Adrenal gland (tissue), 5 donors: ENCODE measurements at regions not wholly inside any gene's neighbourhood (a gene's known extent, or its start where the extent isn't known, plus 50 kb on each side); places are given as distances from the start of the nearest gene placed in this dataset.
"Not testable (repeated sequence)": the region's sequence is repeated elsewhere in the genome, so short reads cannot be mapped to it uniquely, and the experiment has no call there.

ENCODE experiments used
- POLR2A ChIP-seq, 2 donors: fragments of 450-650 bp; IDR thresholded peaks; one replicate each; pipeline ENCODE4 v1.6.1; 2017; ENCODE audit warnings: antibody characterized with exemption in 2 of 2, mild to moderate bottlenecking in 2 of 2, moderate library complexity in 1 of 2
- TF ChIP-seq, protein P1 (sequence below), 6 experiments: fragments of 450-650 bp in 4 of 6; fragments of 200-600 bp in 2 of 6; sonication (generic) in 1 of 6; IDR thresholded peaks; 1 replicate in 5 of 6; 2 replicates in 1 of 6; pipeline versions ENCODE4 v1.5.1 to v1.8.0; 2016 to 2021; ENCODE audit warnings: antibody characterized with exemption in 6 of 6, mild to moderate bottlenecking in 2 of 6, moderate library complexity in 1 of 6
- donor health status: DM: no; HTN: no; CAD: no.

DNA sequence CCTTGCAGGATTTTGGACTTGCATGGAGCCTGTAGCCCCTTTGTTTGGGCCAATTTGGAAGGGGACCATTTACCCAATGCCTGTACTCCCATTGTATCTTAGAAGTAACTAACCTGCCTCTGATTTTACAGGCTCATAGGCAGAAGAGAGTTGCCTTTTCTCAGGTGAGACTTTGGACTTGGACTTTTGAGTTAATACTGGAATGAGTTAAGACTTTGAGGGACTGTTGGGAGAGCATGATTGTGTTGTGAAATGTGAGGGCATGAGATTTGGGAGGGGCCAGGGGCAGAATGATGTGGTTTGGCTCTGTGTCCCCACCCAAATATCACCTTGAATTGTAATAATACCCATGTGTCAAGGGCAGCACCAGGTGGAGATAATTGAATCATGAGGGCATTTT lies 60.1 kb upstream of the ENPP6 start:
- TF ChIP-seq, protein P1, sequence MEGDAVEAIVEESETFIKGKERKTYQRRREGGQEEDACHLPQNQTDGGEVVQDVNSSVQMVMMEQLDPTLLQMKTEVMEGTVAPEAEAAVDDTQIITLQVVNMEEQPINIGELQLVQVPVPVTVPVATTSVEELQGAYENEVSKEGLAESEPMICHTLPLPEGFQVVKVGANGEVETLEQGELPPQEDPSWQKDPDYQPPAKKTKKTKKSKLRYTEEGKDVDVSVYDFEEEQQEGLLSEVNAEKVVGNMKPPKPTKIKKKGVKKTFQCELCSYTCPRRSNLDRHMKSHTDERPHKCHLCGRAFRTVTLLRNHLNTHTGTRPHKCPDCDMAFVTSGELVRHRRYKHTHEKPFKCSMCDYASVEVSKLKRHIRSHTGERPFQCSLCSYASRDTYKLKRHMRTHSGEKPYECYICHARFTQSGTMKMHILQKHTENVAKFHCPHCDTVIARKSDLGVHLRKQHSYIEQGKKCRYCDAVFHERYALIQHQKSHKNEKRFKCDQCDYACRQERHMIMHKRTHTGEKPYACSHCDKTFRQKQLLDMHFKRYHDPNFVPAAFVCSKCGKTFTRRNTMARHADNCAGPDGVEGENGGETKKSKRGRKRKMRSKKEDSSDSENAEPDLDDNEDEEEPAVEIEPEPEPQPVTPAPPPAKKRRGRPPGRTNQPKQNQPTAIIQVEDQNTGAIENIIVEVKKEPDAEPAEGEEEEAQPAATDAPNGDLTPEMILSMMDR (IDR thresholded peaks at IDR 0.05), result not testable (repeated sequence)
- not testable (repeated sequence) for TF ChIP-seq POLR2A (IDR thresholded peaks at IDR 0.05)
